ENCODE measurements at regions not wholly inside any gene's neighbourhood (a gene's known extent, or its start where the extent isn't known, plus 50 kb on each side); places are given as distances from the start of the nearest gene placed in this dataset.

DNA sequence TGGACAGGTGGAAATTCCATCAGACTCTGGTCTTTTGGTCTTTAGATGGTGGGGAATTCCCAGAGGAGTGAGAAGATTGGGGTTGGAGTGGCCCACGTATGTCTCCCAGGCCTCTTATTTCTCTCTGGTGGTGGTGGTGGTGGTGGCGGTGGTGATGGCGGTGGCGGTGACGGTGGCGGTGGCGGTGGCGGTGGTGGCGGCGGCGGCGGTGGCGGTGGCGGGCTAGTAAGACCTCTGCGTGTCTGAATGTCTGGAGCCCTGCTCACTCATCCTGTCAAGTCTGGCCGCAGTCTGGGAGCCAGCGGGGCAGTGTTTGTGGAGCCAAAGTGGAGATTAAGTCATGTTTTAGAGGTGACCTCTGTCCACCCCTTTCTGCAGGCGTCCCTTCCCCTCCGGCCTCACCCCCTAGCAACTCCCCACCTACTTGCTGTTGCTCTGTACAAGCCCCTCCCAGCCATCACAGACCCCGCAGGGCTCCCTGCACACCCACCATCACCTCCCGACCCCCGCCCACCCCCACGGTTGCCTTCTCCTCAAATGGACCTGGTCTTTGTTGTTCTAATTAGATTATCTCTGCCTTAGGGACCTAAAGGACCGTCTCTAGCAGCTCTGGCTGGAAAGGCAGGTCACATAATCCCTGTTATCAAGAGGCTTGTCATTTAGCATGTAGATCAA is 165.0 kb upstream of the TBX20 start:
- TF ChIP-seq, protein P1, sequence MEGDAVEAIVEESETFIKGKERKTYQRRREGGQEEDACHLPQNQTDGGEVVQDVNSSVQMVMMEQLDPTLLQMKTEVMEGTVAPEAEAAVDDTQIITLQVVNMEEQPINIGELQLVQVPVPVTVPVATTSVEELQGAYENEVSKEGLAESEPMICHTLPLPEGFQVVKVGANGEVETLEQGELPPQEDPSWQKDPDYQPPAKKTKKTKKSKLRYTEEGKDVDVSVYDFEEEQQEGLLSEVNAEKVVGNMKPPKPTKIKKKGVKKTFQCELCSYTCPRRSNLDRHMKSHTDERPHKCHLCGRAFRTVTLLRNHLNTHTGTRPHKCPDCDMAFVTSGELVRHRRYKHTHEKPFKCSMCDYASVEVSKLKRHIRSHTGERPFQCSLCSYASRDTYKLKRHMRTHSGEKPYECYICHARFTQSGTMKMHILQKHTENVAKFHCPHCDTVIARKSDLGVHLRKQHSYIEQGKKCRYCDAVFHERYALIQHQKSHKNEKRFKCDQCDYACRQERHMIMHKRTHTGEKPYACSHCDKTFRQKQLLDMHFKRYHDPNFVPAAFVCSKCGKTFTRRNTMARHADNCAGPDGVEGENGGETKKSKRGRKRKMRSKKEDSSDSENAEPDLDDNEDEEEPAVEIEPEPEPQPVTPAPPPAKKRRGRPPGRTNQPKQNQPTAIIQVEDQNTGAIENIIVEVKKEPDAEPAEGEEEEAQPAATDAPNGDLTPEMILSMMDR (IDR thresholded peaks at IDR 0.05 in 2 of 3, conservative IDR thresholded peaks at IDR 0.05 in 1 of 3; ENCODE audit: control insufficient read depth in 2 of 3, extremely low read depth in 1 of 3, insufficient read depth in 1 of 3, low read depth in 3 of 3, low read length in 3 of 3), result no peak
- no peak for TF ChIP-seq E2F8 (IDR thresholded peaks at IDR 0.05; ENCODE audit: low read depth, partially characterized antibody)

Data from GM12878 (cell line).